ENCODE measurements at regions not wholly inside any gene's neighbourhood (a gene's known extent, or its start where the extent isn't known, plus 50 kb on each side); places are given as distances from the start of the nearest gene placed in this dataset.

DNA sequence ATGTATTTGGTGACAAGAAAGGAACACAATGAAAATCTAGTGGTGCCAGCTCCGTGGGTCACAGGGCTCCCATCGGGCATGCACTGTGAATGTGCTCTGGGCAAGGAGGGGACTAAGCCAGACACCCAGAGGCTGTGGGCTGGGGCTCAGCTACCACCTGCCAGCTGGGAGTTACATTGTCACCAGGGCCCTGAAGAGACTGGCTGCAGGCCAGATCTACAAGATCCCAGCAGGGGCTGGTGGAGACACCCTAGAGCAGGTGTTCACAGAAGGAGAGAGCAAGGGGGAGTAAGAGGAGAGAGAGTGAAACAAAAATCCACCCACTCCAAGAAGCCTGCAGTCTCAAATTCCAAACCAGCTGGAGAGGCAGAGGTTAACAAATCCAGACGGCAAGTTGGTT, 116.6 kb upstream of the ADCY1 start:
- H3K27me3 ChIP-seq (ENCODE audit: insufficient read depth, low read length), result peaks cover 64% of the 10 kb centered on the region
- RAD21 ChIA-PET (ENCODE audit: low non-redundant PET in 1 of 2, low total read pairs in 2 of 2, uncharacterized antibody in 2 of 2, unreplicated experiment in 2 of 2), result no interaction called here

More for the DNA sequence above, 116.6 kb upstream of the ADCY1 start:
- H3K79me2 ChIP-seq (ENCODE audit: insufficient read depth, low read length), result no peaks in the 10 kb centered on the region
- H3K27ac ChIP-seq (ENCODE audit: low read depth, low read length), result no peak overlapping the region
- intact Hi-C loops (cut with micrococcal nuclease), result no loop called here
- no peak overlapping the region for H3K9ac ChIP-seq (ENCODE audit: low read length)
- no peaks in the 10 kb centered on the region for H3K4me1 ChIP-seq (ENCODE audit: control insufficient read depth in 1 of 2, insufficient read depth in 2 of 2, low read length in 2 of 2)
- no peaks in the 10 kb centered on the region for H3K9me3 ChIP-seq (ENCODE audit: control insufficient read depth in 1 of 2, insufficient read depth in 1 of 2, low read depth in 1 of 2, low read length in 2 of 2)
- CTCF ChIA-PET, result no interaction called here
- POLR2A ChIA-PET, result no interaction called here
- H4K20me1 ChIP-seq (ENCODE audit: insufficient read depth), result no peaks in the 10 kb centered on the region
- no peak overlapping the region for H3K4me2 ChIP-seq (ENCODE audit: low read length)
- TF ChIP-seq POLR2A (IDR thresholded peaks at IDR 0.05; ENCODE audit: borderline replicate concordance, extremely low read depth, insufficient read depth, insufficient read length) (no peak), JUND (IDR thresholded peaks at IDR 0.05) (no peak), YY1 (IDR thresholded peaks at IDR 0.05; ENCODE audit: extremely low read depth, insufficient replicate concordance, low read depth, low read length) (no peak), CEBPB (IDR thresholded peaks at IDR 0.05; ENCODE audit: low read depth) (no peak), RAD21 (IDR thresholded peaks at IDR 0.05; ENCODE audit: low read depth) (no peak), EZH2 (IDR thresholded peaks at IDR 0.05) (no peak), CBX3 (IDR thresholded peaks at IDR 0.05; ENCODE audit: low read depth) (no peak), SIN3A (IDR thresholded peaks at IDR 0.05; ENCODE audit: low read depth) (no peak), SP1 (IDR thresholded peaks at IDR 0.05; ENCODE audit: low read depth) (no peak), ELF1 (IDR thresholded peaks at IDR 0.05; ENCODE audit: borderline replicate concordance, low read depth) (no peak), ZNF274 (IDR thresholded peaks at IDR 0.05; ENCODE audit: low read depth, low read length) (no peak), EZH2phosphoT487 (IDR thresholded peaks at IDR 0.05; ENCODE audit: borderline replicate concordance) (no peak), TCF7L2 (IDR thresholded peaks at IDR 0.05; ENCODE audit: borderline replicate concordance, extremely low read depth, insufficient read depth, insufficient read length) (no peak), ZFX (IDR thresholded peaks at IDR 0.05) (no peak)
- TF ChIP-seq, protein P1, sequence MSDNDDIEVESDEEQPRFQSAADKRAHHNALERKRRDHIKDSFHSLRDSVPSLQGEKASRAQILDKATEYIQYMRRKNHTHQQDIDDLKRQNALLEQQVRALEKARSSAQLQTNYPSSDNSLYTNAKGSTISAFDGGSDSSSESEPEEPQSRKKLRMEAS (IDR thresholded peaks at IDR 0.05), result no peak
- TF ChIP-seq, protein P2, sequence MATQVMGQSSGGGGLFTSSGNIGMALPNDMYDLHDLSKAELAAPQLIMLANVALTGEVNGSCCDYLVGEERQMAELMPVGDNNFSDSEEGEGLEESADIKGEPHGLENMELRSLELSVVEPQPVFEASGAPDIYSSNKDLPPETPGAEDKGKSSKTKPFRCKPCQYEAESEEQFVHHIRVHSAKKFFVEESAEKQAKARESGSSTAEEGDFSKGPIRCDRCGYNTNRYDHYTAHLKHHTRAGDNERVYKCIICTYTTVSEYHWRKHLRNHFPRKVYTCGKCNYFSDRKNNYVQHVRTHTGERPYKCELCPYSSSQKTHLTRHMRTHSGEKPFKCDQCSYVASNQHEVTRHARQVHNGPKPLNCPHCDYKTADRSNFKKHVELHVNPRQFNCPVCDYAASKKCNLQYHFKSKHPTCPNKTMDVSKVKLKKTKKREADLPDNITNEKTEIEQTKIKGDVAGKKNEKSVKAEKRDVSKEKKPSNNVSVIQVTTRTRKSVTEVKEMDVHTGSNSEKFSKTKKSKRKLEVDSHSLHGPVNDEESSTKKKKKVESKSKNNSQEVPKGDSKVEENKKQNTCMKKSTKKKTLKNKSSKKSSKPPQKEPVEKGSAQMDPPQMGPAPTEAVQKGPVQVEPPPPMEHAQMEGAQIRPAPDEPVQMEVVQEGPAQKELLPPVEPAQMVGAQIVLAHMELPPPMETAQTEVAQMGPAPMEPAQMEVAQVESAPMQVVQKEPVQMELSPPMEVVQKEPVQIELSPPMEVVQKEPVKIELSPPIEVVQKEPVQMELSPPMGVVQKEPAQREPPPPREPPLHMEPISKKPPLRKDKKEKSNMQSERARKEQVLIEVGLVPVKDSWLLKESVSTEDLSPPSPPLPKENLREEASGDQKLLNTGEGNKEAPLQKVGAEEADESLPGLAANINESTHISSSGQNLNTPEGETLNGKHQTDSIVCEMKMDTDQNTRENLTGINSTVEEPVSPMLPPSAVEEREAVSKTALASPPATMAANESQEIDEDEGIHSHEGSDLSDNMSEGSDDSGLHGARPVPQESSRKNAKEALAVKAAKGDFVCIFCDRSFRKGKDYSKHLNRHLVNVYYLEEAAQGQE (IDR thresholded peaks at IDR 0.05; ENCODE audit: low read depth), result no peak
- TF ChIP-seq, protein P3, sequence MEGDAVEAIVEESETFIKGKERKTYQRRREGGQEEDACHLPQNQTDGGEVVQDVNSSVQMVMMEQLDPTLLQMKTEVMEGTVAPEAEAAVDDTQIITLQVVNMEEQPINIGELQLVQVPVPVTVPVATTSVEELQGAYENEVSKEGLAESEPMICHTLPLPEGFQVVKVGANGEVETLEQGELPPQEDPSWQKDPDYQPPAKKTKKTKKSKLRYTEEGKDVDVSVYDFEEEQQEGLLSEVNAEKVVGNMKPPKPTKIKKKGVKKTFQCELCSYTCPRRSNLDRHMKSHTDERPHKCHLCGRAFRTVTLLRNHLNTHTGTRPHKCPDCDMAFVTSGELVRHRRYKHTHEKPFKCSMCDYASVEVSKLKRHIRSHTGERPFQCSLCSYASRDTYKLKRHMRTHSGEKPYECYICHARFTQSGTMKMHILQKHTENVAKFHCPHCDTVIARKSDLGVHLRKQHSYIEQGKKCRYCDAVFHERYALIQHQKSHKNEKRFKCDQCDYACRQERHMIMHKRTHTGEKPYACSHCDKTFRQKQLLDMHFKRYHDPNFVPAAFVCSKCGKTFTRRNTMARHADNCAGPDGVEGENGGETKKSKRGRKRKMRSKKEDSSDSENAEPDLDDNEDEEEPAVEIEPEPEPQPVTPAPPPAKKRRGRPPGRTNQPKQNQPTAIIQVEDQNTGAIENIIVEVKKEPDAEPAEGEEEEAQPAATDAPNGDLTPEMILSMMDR (IDR thresholded peaks at IDR 0.05 in 2 of 3, conservative IDR thresholded peaks at IDR 0.05 in 1 of 3; ENCODE audit: borderline replicate concordance in 1 of 3, insufficient read depth in 1 of 3, low read depth in 2 of 3, low read length in 2 of 3), result no peak
- TF ChIP-seq, protein P4, sequence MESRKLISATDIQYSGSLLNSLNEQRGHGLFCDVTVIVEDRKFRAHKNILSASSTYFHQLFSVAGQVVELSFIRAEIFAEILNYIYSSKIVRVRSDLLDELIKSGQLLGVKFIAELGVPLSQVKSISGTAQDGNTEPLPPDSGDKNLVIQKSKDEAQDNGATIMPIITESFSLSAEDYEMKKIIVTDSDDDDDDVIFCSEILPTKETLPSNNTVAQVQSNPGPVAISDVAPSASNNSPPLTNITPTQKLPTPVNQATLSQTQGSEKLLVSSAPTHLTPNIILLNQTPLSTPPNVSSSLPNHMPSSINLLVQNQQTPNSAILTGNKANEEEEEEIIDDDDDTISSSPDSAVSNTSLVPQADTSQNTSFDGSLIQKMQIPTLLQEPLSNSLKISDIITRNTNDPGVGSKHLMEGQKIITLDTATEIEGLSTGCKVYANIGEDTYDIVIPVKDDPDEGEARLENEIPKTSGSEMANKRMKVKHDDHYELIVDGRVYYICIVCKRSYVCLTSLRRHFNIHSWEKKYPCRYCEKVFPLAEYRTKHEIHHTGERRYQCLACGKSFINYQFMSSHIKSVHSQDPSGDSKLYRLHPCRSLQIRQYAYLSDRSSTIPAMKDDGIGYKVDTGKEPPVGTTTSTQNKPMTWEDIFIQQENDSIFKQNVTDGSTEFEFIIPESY (IDR thresholded peaks at IDR 0.05; ENCODE audit: extremely low read depth, insufficient replicate concordance, low read length), result no peak
- TF ChIP-seq, protein P5, sequence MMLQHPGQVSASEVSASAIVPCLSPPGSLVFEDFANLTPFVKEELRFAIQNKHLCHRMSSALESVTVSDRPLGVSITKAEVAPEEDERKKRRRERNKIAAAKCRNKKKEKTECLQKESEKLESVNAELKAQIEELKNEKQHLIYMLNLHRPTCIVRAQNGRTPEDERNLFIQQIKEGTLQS (IDR thresholded peaks at IDR 0.05), result no peak
- ATAC-seq (no peak), DNase-seq (ENCODE audit: low read depth, low spot score) (no peak)
- H2AFZ ChIP-seq (ENCODE audit: low read depth, low read length, poor library complexity, severe bottlenecking), result no peak overlapping the region
- no TSS peak for BruUV-seq (replicated peaks)
- H3K36me3 ChIP-seq (ENCODE audit: control insufficient read depth in 1 of 2, insufficient read depth in 2 of 2, low read length in 2 of 2), result no peaks in the 10 kb centered on the region
- H3K4me3 ChIP-seq (replicated peaks in 1 of 2; ENCODE audit: low read depth in 1 of 2, low read length in 2 of 2), result no peak overlapping the region
- no peaks in the 10 kb centered on the region for H3K9me2 ChIP-seq (ENCODE audit: insufficient read depth)

All from HCT116 (cell line).